Nephron progenitor cell (in vitro differentiated cells): ENCODE measurements at regions not wholly inside any gene's neighbourhood (a gene's known extent, or its start where the extent isn't known, plus 50 kb on each side); places are given as distances from the start of the nearest gene placed in this dataset.
A peak's percentile ranks its signal among the peaks of the same experiment; 100 is the strongest.

Experiments used
- DNase-seq: peaks from one replicate; pipeline ENCODE4 v3.0.0; 2021
- H3K27ac Mint-ChIP-seq: 2 replicates; pipeline ENCODE4 v1.8.0; 2021; ENCODE audit warnings: mild to moderate bottlenecking, moderate library complexity, mixed read lengths
- H3K27me3 Mint-ChIP-seq: 2 replicates; pipeline ENCODE4 v1.8.0; 2021; ENCODE audit warnings: mild to moderate bottlenecking, low read depth, mixed read lengths; ENCODE audit not compliant: poor library complexity
- H3K36me3 Mint-ChIP-seq: 2 replicates; pipeline ENCODE4 v1.8.0; 2021; ENCODE audit warnings: low read depth, mixed read lengths
- H3K4me1 Mint-ChIP-seq: 2 replicates; pipeline ENCODE4 v1.8.0; 2021; ENCODE audit warnings: mixed read lengths
- H3K4me3 Mint-ChIP-seq: 2 replicates; pipeline ENCODE4 v1.8.0; 2021; ENCODE audit warnings: mild to moderate bottlenecking, moderate library complexity, mixed read lengths
- H3K9me3 Mint-ChIP-seq: 2 replicates; pipeline ENCODE4 v1.8.0; 2021; ENCODE audit warnings: mild to moderate bottlenecking, moderate library complexity, mixed read lengths
- TF ChIP-seq, protein P1 (sequence below): fragments of 200-600 bp; sonication (generic); IDR thresholded peaks from 2 replicates; pipeline ENCODE4 v1.5.0; 2021; ENCODE audit warnings: antibody characterized with exemption

DNA sequence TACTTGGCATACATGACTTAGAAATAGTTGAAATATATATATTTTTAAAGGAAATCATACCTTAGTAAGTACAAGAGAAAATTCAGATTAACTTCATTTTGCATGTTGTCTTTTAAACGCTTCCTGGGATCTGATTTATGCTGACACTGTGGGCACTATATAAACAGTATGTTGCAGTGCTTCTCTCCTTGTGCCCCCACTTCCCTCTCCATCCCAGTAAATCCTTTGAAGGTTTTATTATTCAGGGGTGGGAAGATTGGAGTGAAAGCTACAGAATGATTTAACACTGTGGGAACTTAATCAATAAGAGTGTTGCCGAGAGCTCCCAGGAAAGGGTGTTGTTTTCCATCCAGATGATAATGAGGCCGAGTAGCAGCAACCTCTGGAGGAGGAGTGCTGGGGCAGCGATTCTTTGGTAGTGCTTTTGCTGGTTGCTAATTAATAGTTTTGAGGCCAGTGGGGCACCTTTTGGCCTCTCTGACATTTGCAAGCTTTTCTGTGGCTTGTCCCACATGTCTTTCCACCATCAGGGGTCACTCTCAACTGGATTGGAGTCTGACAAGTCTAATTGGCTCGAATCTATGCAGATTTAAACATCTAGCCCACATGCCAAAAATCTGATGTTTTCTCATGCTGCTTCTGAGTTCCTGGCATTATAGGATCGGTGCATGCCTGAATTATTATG is 183.0 kb upstream of the MMS22L start:
- Mint-ChIP-seq H3K4me1 (peaks cover 72% of the 10 kb centered on the region), H3K27me3 (no peaks in the 10 kb centered on the region), H3K36me3 (no peaks in the 10 kb centered on the region), H3K4me3 (peak overlapping the region; percentile 60), H3K9me3 (no peaks in the 10 kb centered on the region), H3K27ac (peak overlapping the region; percentile 91)
- peak; percentile 42 for DNase-seq
- TF ChIP-seq, protein P1, sequence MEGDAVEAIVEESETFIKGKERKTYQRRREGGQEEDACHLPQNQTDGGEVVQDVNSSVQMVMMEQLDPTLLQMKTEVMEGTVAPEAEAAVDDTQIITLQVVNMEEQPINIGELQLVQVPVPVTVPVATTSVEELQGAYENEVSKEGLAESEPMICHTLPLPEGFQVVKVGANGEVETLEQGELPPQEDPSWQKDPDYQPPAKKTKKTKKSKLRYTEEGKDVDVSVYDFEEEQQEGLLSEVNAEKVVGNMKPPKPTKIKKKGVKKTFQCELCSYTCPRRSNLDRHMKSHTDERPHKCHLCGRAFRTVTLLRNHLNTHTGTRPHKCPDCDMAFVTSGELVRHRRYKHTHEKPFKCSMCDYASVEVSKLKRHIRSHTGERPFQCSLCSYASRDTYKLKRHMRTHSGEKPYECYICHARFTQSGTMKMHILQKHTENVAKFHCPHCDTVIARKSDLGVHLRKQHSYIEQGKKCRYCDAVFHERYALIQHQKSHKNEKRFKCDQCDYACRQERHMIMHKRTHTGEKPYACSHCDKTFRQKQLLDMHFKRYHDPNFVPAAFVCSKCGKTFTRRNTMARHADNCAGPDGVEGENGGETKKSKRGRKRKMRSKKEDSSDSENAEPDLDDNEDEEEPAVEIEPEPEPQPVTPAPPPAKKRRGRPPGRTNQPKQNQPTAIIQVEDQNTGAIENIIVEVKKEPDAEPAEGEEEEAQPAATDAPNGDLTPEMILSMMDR: no peak

DNA sequence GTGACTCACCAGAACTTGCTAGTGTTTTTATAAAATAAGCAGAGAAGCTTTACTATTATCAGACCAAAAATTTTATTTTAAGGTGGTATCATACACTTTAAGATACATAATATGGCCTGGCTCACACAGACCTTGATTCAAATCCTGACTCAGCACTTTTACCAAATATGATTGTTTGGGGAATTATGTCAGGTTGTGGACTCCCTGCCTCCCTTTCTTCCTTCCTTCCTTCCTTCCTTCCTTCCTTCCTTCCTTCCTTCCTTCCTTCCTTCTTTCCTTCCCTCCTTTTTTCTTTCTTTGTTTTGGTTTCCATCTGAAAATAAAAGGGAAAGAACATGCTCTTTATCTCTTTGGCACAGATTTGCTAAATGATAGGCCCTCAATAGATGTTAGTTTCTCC is 186.0 kb upstream of the MMS22L start:
- H3K4me1 Mint-ChIP-seq: peaks cover 44% of the 10 kb centered on the region
- DNase-seq: no peak
- no peaks in the 10 kb centered on the region for H3K36me3 Mint-ChIP-seq
- TF ChIP-seq, protein P1: no peak
- H3K27me3 Mint-ChIP-seq: no peaks in the 10 kb centered on the region
- H3K27ac Mint-ChIP-seq: peak overlapping the region; percentile 33
- H3K4me3 Mint-ChIP-seq: no peak overlapping the region
- no peaks in the 10 kb centered on the region for H3K9me3 Mint-ChIP-seq

DNA sequence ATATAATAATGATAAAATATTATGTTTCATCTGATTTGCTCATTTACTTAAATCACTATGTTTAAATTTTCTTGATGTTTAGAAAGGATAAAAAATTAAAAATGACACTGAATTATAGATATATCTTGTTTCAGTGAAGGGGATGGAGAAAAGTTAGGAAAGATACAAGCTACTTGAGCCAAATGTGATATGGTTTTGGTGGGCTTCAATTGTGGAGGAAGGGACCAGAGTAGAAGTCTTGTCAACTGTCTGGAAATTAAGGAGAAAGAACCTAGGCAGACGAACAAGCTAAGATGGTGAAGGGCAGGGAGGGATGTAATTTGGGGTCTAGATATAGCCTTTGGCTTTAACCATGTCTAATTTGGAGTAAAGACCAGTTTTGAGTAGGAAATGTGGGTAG is 186.4 kb upstream of the MMS22L start:
- Mint-ChIP-seq H3K9me3 (no peaks in the 10 kb centered on the region), H3K4me3 (no peak overlapping the region), H3K4me1 (peaks cover 42% of the 10 kb centered on the region), H3K27me3 (no peaks in the 10 kb centered on the region), H3K36me3 (no peaks in the 10 kb centered on the region), H3K27ac (peak overlapping the region; percentile 40)
- TF ChIP-seq, protein P1: no peak
- no peak for DNase-seq

- H3K27me3 Mint-ChIP-seq: no peaks in the 10 kb centered on the region
- DNase-seq: no peak
- TF ChIP-seq, protein P1: no peak
- no peaks in the 10 kb centered on the region for H3K9me3 Mint-ChIP-seq
- no peak overlapping the region for H3K4me3 Mint-ChIP-seq
- peaks cover 33% of the 10 kb centered on the region for H3K4me1 Mint-ChIP-seq
- no peaks in the 10 kb centered on the region for H3K36me3 Mint-ChIP-seq
- H3K27ac Mint-ChIP-seq: no peak overlapping the region
These were observed 187.3 kb upstream of the MMS22L start for GRCh38 chr6:97470322-97470721.

DNA sequence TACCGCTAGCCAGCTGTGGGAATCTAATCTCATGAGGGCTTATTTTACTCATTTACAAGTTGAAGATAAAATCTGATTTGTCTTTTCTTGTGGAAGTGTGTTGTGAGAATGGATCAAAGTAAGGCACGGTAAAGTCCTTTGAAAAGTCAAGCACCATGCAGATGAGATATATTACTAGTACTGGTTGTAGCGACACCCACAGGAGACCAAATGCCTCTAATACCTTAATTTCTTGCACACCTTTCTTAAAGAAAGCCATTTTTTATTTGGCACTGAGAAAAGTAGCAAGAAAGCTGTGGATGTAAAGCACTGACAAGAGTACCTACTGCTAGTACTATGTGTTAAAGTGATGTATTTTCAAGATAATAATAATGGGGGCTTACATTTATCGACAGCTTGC is 191.0 kb upstream of the MMS22L start:
- H3K4me3 Mint-ChIP-seq: no peak overlapping the region
- no peaks in the 10 kb centered on the region for H3K27me3 Mint-ChIP-seq
- H3K27ac Mint-ChIP-seq: no peak overlapping the region
- no peaks in the 10 kb centered on the region for H3K36me3 Mint-ChIP-seq
- H3K9me3 Mint-ChIP-seq: peaks cover 10% of the 10 kb centered on the region
- DNase-seq: no peak
- peaks cover 4% of the 10 kb centered on the region for H3K4me1 Mint-ChIP-seq
- TF ChIP-seq, protein P1: no peak

DNA sequence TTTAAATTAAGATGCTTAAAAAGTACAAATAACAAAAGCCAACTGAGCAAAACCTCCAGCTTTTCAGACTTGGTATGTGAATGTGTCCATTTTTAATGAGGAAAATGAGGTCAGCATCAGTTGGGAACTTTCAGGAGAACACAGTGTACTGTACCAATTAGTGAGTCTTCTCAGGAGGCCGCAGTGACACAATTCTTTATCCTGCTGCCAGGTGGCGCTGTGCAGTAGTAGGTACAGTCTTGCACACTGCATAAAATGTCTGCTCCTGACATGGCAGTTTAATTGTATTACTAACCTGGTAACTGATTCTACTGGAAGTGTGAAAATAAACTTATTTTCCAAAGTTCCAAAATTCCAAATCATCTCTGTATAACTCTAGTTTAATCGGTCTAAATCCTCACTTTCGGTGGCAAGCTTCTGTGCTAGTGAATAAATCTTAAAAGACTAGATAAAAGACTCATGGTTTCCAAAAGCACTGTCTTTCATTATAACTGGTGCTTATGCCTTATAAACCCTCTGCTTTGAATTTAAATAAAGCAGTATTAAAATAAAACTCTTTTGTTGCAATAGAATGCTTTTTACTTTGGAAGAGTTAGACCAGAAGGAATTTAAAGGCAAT is 214.8 kb upstream of the MMS22L start:
- no peaks in the 10 kb centered on the region for H3K4me1 Mint-ChIP-seq
- H3K36me3 Mint-ChIP-seq: no peaks in the 10 kb centered on the region
- H3K4me3 Mint-ChIP-seq: no peak overlapping the region
- H3K27ac Mint-ChIP-seq: no peak overlapping the region
- TF ChIP-seq, protein P1: peak; percentile 91
- no peaks in the 10 kb centered on the region for H3K27me3 Mint-ChIP-seq
- H3K9me3 Mint-ChIP-seq: no peaks in the 10 kb centered on the region
- peak; percentile 69 for DNase-seq
